GM19035 (cell line): ENCODE measurements at regions not wholly inside any gene's neighbourhood (a gene's known extent, or its start where the extent isn't known, plus 50 kb on each side); places are given as distances from the start of the nearest gene placed in this dataset.

Experiments
- ATAC-seq: cut with Tn5 transposase; IDR thresholded peaks from one replicate; pipeline ENCODE4 v1.9.1; 2021; ENCODE audit not compliant: unreplicated experiment

DNA sequence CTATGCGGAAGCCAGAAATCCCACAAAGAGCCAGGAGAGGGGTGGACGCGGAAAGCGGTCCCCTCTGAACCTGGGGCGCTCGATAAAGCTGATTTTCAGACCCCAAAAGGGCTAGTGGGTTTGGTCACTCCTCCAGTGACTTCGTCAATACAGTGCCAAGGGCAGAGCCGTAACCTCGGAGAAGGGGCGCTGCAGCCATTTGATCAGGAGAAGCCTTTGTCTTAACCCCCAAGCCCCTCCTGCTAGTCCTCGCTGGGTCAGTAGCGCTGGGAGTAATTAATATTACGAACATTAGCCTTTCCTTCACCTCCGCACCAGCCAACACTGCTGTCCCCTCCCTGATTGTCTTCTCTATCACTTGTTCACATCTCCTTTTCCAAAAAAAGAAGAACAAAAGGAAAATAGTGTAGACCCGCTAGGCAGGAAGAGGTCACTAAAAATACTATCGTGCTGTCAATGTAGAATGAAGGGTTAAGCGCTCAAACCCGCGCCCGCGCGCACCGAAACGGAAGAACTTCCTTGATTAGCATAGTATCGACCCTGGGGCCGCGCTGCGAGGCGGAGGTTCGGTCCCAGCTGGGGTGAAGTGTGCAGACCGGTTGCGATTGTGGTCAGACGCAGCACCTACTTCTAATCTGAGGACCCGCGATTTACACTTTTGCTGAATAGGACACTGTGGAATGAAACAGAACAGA is 63.2 kb upstream of the MAPRE2 start:
- ATAC-seq: peak; percentile 39

DNA sequence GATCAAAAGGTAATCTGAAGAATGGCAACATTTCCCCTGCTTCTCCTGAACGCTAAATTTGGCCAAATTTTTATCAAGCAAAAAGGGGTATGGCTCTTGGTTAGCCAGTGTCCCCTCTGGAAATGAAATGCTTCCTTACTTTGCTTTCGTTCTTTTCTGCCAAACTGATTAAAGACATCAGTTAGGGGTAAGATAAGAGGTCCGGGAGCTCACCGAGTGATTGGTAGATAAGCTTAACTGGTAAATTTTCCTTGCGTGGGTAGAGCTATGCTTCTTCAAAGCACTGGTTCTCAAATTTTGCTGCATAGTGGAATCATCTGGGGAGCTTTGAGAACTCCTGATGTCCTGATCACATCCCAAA is 62.7 kb upstream of the MAPRE2 start:
- no peak for ATAC-seq

DNA sequence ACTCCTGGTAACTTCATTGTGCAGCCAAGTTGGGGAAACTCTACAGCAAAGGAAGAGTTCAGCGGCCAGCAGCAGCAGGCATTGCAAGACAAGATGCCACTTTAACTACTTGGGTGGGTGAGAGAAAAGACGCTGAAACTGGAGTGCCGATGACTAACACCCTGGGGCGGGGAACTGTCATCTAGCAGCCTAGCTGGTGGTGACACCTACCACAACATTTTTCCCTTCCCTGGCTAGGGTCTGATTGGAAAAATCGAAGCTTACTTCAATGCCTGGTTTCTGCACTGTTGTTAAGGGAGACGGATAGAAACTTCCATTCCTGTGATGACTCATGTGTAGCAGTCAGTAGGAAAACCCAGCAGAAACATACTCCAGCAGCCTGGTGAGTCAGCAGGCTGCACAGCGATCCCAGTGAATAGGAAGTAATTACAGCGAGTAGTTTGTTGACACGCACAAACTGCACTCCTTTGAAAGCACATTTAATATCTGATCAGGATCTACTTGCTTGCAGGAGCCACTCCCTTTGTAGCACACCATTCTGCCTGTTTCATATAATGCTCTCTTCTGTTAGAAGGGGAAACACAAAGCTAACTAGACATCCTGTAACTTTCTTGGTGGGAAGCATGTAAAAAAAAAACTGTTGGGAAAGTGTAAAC is 62.1 kb upstream of the MAPRE2 start:
- peak; percentile 28 for ATAC-seq

DNA sequence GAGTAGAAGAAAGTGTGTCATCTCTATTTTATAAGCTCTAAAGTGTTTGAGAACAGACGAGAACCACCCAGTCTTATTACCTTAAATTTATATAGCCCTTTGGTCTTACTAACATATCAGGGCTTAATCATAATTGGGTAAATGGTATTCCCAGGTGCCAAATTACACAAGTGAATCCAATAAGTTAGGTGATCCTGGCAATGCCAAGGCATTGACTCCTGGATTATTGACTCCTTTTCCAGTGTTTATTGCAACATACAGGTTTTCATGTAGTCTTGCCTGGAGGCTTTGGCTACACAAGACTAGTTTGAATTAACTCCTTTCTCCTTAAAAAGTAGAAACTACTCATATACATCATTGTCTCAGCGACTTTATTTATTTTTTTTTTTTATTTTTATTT is 59.7 kb upstream of the MAPRE2 start:
- no peak for ATAC-seq

DNA sequence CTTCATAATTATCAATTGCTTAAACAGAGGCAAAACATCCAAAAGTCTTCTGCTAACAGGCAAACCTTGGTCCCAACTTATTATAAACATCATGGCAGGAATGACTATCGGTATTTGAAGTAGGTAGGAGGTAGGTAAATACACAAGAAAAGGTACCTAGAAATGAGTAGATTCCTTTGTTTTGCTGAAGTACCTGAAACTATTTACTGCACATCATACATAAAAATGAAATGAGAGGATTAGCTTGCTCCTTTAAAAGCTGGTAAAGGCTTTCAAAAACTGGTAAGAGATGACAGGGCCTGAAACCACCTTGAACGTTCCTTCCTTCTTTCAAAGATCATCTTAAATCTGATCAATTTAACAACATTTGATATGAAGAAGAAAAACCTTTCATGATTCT is 55.2 kb upstream of the MAPRE2 start:
- no peak for ATAC-seq

DNA sequence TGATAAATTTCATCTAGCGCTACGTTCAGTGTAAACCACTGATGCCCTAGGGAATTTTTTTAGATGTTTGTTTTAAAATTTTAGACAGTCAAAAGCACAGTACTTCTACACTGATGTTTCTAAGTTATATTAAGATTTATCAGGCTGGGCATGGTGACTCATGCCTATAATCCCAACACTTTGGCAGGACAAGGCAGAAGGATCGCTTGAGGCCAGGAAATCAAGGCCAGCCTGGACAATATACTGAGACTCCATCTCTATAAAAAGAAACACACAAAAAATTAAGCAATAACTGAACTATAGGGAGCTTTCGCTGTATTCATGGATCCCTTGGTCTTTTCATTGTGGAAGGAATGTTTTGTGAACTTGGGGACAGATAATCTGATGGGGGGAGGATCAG is 50.6 kb upstream of the MAPRE2 start:
- ATAC-seq: no peak

DNA sequence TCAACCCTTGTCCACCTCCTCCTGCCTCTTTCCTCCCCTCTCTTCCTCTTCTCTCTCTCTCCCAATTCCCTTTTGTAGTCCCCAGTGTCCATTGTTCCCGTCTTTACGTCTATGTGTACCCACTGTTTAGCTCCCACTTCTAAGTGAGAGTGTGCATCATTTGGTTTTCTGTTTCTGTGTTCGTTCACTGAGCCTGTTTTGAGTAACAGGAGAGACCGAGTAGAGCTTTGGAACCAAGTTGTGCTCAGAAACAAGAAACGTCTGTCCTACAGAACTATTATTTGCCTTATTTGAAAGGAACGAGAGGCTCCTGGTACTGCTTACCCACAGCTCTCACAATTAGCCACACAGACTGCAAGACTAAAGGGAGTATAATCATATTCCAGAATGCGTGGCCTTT is 50.1 kb upstream of the MAPRE2 start:
- no peak for ATAC-seq
